Smooth muscle cell (in vitro differentiated cells): ENCODE measurements at regions not wholly inside any gene's neighbourhood (a gene's known extent, or its start where the extent isn't known, plus 50 kb on each side); places are given as distances from the start of the nearest gene placed in this dataset.
"Not testable (repeated sequence)": the region's sequence is repeated elsewhere in the genome, so short reads cannot be mapped to it uniquely, and the experiment has no call there.

Experiments used
- DNase-seq: peaks from one replicate; lab custom pipeline; 2025; ENCODE audit not compliant: unreplicated experiment; lab: John Stamatoyannopoulos, UW
- H2AFZ ChIP-seq: fragments of 200-600 bp; sonication (generic); 2 replicates; pipeline ENCODE4 v1.6.0; 2016; ENCODE audit warnings: antibody characterized with exemption, low read depth, mild to moderate bottlenecking
- H3F3A ChIP-seq: fragments of 200-600 bp; sonication (generic); 2 replicates; pipeline ENCODE4 v1.6.0; 2017; ENCODE audit warnings: antibody characterized with exemption, low read depth
- H3K27ac ChIP-seq: fragments of 200-600 bp; sonication (generic); 2 replicates; pipeline ENCODE4 v1.5.1; 2016; ENCODE audit warnings: low read depth, mild to moderate bottlenecking
- H3K27me3 ChIP-seq: fragments of 200-600 bp; sonication (generic); 2 replicates; pipeline ENCODE4 v1.6.1; 2016; ENCODE audit warnings: low read depth, mild to moderate bottlenecking
- H3K36me3 ChIP-seq: fragments of 200-600 bp; sonication (generic); 2 replicates; pipeline ENCODE4 v1.5.1; 2016; ENCODE audit warnings: low read depth
- H3K4me1 ChIP-seq: fragments of 200-600 bp; sonication (generic); 2 replicates; pipeline ENCODE4 v1.5.1; 2016; ENCODE audit warnings: low read depth
- H3K4me2 ChIP-seq: fragments of 200-600 bp; sonication (generic); 2 replicates; pipeline ENCODE4 v1.6.0; 2016; ENCODE audit warnings: mild to moderate bottlenecking
- H3K4me3 ChIP-seq: fragments of 200-600 bp; sonication (generic); 2 replicates; pipeline ENCODE4 v1.5.1; 2016; ENCODE audit warnings: mild to moderate bottlenecking
- H3K79me2 ChIP-seq: fragments of 200-600 bp; sonication (generic); 2 replicates; pipeline ENCODE4 v1.6.0; 2016; ENCODE audit warnings: low read depth, mild to moderate bottlenecking
- H3K9ac ChIP-seq: fragments of 200-600 bp; sonication (generic); 2 replicates; pipeline ENCODE4 v1.6.0; 2016; ENCODE audit warnings: low read depth
- H3K9me3 ChIP-seq: fragments of 200-600 bp; sonication (generic); replicated peaks from 2 replicates; pipeline ENCODE4 v1.5.1; 2016; ENCODE audit warnings: low read depth
- H4K20me1 ChIP-seq: fragments of 200-600 bp; sonication (generic); 2 replicates; pipeline ENCODE4 v1.6.0; 2016; ENCODE audit warnings: low read depth
- WGBS: methylation state at CpG from one replicate; pipeline ENCODE4 v1.1.7; 2016; ENCODE audit warnings: low lambda C conversion rate; 5-methylcytosine and 5-hydroxymethylcytosine counted together
- TF ChIP-seq, protein P1 (sequence below): fragments of 200-600 bp; sonication (generic); IDR thresholded peaks from 2 replicates; pipeline ENCODE4 v1.5.1; 2017; ENCODE audit warnings: borderline replicate concordance, mild to moderate bottlenecking, antibody characterized with exemption; ENCODE audit not compliant: insufficient read depth, poor library complexity, severe bottlenecking

DNA sequence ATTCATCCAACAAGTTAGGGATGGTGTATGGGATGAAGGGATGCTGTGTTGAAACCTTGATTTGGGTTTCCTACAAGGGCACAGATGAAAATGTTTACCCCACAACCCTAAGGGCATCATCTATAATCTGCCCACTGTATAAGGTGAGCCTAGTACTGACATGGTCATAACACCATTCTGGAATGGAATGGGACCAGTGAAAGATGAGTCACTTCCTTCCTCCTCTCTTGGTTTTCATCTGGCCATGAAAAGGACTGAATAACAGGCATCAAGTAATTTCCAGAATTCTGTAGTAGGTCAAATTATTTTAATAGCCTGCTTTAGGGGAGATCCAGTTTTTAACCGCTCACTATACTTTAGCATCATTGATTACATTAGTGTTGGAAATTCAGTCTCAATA, 538.6 kb downstream of the NR2F2 start:
- Histone ChIP-seq H3K4me3 (no peak overlapping the region), H3K27me3 (no peaks in the 10 kb centered on the region), H3K27ac (no peak overlapping the region), H3K36me3 (no peaks in the 10 kb centered on the region), H3K4me1 (no peaks in the 10 kb centered on the region), H4K20me1 (no peaks in the 10 kb centered on the region), H3K9ac (no peak overlapping the region), H3F3A (no peaks in the 10 kb centered on the region), H3K9me3 (no peaks in the 10 kb centered on the region), H3K4me2 (no peak overlapping the region), H2AFZ (no peak overlapping the region), H3K79me2 (no peaks in the 10 kb centered on the region)
- 96% methylated on average over 1 of the region's 1 CpG for WGBS
- TF ChIP-seq, protein P1, sequence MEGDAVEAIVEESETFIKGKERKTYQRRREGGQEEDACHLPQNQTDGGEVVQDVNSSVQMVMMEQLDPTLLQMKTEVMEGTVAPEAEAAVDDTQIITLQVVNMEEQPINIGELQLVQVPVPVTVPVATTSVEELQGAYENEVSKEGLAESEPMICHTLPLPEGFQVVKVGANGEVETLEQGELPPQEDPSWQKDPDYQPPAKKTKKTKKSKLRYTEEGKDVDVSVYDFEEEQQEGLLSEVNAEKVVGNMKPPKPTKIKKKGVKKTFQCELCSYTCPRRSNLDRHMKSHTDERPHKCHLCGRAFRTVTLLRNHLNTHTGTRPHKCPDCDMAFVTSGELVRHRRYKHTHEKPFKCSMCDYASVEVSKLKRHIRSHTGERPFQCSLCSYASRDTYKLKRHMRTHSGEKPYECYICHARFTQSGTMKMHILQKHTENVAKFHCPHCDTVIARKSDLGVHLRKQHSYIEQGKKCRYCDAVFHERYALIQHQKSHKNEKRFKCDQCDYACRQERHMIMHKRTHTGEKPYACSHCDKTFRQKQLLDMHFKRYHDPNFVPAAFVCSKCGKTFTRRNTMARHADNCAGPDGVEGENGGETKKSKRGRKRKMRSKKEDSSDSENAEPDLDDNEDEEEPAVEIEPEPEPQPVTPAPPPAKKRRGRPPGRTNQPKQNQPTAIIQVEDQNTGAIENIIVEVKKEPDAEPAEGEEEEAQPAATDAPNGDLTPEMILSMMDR: no peak
- no peak for DNase-seq

- Histone ChIP-seq H3K4me2 (no peak overlapping the region), H3K27me3 (no peaks in the 10 kb centered on the region), H3K79me2 (no peaks in the 10 kb centered on the region), H2AFZ (no peak overlapping the region), H4K20me1 (no peaks in the 10 kb centered on the region), H3K36me3 (no peaks in the 10 kb centered on the region), H3K9me3 (no peaks in the 10 kb centered on the region), H3K27ac (no peak overlapping the region), H3K9ac (no peak overlapping the region), H3K4me3 (no peak overlapping the region), H3F3A (no peaks in the 10 kb centered on the region), H3K4me1 (no peaks in the 10 kb centered on the region)
- DNase-seq: no peak
- TF ChIP-seq, protein P1: no peak
- 60% methylated on average over 1 of the region's 1 CpG for WGBS
Observed at GRCh38 chr15:96869790-96870189, 539.3 kb downstream of the NR2F2 start.

- no peaks in the 10 kb centered on the region for H3K79me2 ChIP-seq
- no peaks in the 10 kb centered on the region for H3K4me1 ChIP-seq
- no peak for DNase-seq
- WGBS: 79% methylated on average over 8 of the region's 8 CpGs
- H3K4me3 ChIP-seq: no peak overlapping the region
- H3K4me2 ChIP-seq: no peak overlapping the region
- no peaks in the 10 kb centered on the region for H3K9me3 ChIP-seq
- H2AFZ ChIP-seq: no peak overlapping the region
- H3F3A ChIP-seq: no peaks in the 10 kb centered on the region
- H3K36me3 ChIP-seq: no peaks in the 10 kb centered on the region
- H3K27ac ChIP-seq: no peak overlapping the region
- no peak overlapping the region for H3K9ac ChIP-seq
- peaks cover under 1% of the 10 kb centered on the region for H3K27me3 ChIP-seq
- H4K20me1 ChIP-seq: no peaks in the 10 kb centered on the region
- TF ChIP-seq, protein P1: no peak
Observed at GRCh38 chr15:96870580-96870979, 540.1 kb downstream of the NR2F2 start.

- not testable (repeated sequence) for H3F3A ChIP-seq, H4K20me1 ChIP-seq, H3K27me3 ChIP-seq, H3K4me2 ChIP-seq, H3K27ac ChIP-seq, H3K79me2 ChIP-seq, H3K9me3 ChIP-seq, DNase-seq, H3K36me3 ChIP-seq, H2AFZ ChIP-seq, H3K4me1 ChIP-seq, H3K4me3 ChIP-seq, H3K9ac ChIP-seq
- 76% methylated on average over 6 of the region's 6 CpGs for WGBS
Observed at GRCh38 chr15:96877442-96877841, 546.9 kb downstream of the NR2F2 start.
